GM21367 (cell line): ENCODE measurements at regions not wholly inside any gene's neighbourhood (a gene's known extent, or its start where the extent isn't known, plus 50 kb on each side); places are given as distances from the start of the nearest gene placed in this dataset.
"Not testable (repeated sequence)": the region's sequence is repeated elsewhere in the genome, so short reads cannot be mapped to it uniquely, and the experiment has no call there.

Experiments
- ATAC-seq: cut with Tn5 transposase; IDR thresholded peaks from one replicate; pipeline ENCODE4 v1.9.1; 2021; ENCODE audit not compliant: unreplicated experiment

GRCh38 chr16:18263046-18263445 is 73.5 kb downstream of the NPIPA8 start:
- not testable (repeated sequence) for ATAC-seq

DNA sequence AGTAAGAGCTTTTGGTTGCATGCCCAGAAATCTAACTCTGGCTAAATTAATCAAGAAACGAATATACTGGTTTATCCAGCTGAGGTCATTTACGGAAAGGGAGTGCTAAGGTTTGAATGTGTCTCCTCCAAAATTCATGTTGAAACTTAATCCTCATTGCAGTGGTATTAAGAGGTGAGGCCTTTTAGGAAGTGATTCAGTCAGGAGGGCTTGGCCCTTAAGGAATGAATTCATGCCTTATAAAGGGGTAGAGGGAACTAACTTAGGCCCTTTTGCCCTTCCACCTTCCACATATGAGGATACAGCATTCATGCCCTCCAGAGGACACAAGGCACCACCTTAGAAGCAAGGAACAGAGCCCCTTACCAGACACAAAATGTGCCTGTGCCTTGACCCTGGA is 74.7 kb downstream of the NPIPA8 start:
- ATAC-seq, result not testable (repeated sequence)

GRCh38 chr16:18259496-18260176 is 76.9 kb downstream of the NPIPA8 start:
- ATAC-seq, result not testable (repeated sequence)

DNA sequence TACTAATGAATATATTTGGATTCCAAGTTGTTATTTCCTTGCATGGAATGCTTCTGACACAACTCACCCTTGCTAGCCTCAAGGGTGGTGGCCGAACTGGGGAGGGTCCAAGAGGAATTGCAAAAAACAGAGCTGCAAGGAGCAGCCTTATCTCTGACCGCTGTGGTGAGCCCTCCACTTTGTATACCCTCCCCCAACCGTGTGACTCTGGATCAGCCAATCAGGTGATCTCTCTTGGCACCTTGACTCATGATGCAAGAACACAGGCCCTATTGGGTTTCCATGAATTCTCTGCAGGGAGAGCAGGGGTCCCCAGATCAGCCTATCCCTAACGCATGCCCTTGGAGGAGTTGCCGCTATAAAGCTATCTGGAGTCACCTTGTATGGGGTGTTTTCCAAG is 83.6 kb downstream of the NPIPA8 start:
- ATAC-seq, result not testable (repeated sequence)

- ATAC-seq, result not testable (repeated sequence)
Observed at GRCh38 chr16:18230505-18230904, 106.0 kb downstream of the NPIPA8 start.

GRCh38 chr16:18222054-18223009 is 114.2 kb downstream of the NPIPA8 start:
- not testable (repeated sequence) for ATAC-seq

DNA sequence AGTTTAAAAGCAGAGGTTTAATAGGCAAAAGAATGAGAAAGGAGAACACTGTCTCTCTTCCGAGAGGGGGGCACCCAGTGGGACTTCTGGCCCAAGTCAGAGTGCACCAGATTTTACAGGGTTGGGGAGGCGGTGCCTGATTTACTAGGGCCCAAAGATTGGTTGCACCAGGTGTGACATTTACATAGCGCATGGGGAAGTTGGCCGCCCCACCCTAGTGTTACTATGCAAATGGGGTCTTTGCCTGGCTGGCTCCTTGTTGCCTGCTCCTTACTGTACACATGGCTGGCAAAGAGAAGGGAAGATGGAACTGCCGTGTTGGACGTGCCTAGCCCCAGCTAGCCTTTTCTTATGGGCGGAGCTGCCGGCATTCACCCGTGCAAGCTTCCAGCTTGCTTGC is 118.8 kb downstream of the NPIPA8 start:
- ATAC-seq, result not testable (repeated sequence)

GRCh38 chr16:18216814-18217213 is 119.7 kb downstream of the NPIPA8 start:
- not testable (repeated sequence) for ATAC-seq

DNA sequence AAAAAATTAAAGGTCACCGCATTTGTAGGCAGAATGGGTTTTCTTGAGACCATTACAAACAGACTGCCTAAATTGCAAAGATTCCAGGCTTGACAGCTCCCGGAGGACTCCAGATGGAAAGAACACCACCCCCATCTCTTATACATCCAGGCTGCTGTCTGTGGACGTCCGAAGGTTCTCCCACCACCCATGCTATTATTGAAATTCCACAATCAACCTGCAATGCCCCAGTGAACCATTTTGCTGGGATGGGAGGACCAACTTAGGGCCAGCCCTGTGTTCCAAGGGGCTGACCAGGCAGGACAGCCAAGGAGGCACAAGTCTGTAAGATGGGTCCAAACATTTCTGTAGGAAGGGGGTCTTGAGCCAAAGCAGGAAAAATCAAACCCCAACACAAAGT is 122.7 kb downstream of the NPIPA8 start:
- ATAC-seq, result not testable (repeated sequence)

GRCh38 chr16:18211505-18211904 is 125.0 kb downstream of the NPIPA8 start:
- ATAC-seq, result not testable (repeated sequence)

- not testable (repeated sequence) for ATAC-seq
Observed at GRCh38 chr16:18204786-18205185, 131.8 kb downstream of the NPIPA8 start.

- not testable (repeated sequence) for ATAC-seq
Observed at GRCh38 chr16:18204309-18204708, 132.2 kb downstream of the NPIPA8 start.

DNA sequence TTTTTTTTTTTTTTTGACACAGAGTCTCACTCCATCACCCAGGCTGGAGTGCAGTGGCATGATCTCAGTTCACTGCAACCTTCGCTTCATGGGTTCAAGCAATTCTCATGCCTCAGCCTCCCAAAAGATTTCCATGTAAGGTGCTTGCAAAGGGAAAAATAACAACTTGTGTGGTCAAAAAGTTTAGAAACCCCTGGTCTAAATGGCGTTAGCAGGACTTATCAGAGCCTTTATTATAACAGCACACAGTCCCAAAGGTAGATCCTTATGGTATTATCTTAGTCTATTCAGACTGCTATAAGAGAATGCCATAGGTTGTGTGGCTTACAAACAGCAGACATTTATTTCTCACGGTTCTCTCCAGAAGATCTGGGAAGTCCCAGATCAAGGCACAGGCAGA is 135.0 kb downstream of the NPIPA8 start:
- not testable (repeated sequence) for ATAC-seq

GRCh38 chr16:18192389-18192788 is 144.1 kb downstream of the NPIPA8 start:
- ATAC-seq, result not testable (repeated sequence)

DNA sequence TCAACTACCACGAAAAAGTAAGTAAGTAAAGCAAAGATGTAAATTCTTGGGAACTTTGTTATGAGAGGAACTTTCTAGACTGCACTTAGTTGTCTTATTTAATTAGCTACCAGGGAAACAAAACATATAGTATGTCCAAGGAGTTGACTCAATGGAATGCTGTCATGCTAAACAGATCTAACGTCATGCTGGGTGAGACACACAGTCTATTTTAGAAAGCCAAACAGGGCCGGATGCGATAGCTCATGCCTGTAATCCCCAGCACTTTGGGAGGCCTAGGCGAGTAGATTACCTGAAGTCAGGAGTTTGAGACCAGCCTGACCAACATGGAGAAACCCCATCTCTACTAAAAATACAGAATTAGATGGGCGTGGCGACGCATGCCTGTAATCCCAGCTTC is 146.4 kb downstream of the NPIPA8 start:
- ATAC-seq, result not testable (repeated sequence)

- not testable (repeated sequence) for ATAC-seq
Observed at GRCh38 chr16:18184755-18185154, 151.8 kb downstream of the NPIPA8 start.

DNA sequence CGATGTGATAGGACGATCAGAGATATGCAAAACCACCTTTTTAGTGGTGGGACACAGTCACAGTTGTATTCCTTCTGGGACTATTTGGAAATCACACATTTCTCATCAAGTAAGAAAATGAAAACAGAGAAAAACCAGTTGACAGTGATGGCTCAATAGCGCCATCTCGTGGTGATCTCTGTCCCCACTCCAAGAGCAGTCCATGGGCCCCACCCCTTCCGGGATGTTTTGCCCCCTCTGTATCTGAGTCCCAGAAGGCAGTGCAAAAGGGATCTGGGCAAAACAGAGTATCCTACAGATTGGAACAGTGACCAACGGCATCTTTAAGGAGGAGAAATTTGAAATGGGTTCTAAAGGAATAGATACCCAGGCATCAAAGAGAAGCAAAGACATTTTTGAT is 155.5 kb downstream of the NPIPA8 start:
- ATAC-seq, result not testable (repeated sequence)

GRCh38 chr16:18173945-18174497 is 162.5 kb downstream of the NPIPA8 start:
- ATAC-seq, result not testable (repeated sequence)

GRCh38 chr16:18162293-18162692 is 174.2 kb downstream of the NPIPA8 start:
- ATAC-seq, result not testable (repeated sequence)

GRCh38 chr16:18161224-18161623 is 175.3 kb downstream of the NPIPA8 start:
- ATAC-seq, result not testable (repeated sequence)

DNA sequence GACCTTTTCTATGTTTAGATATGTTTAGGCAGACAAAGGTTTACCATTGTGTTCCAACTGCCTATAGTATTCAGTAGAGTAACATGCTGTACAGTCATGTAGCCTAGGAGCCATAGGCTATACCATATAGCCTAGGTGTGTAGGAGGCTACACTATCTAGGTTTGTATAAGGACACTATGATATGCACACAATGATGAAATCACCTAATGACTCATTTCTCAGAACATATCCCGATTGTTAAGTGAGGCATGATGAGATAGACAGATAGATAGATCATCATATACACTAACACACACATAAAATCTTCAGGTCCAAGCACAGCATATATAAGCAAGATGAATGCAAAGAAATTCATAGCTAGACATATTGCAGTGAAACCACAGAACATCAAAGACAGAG is 177.4 kb downstream of the NPIPA8 start:
- not testable (repeated sequence) for ATAC-seq
